Fibroblast of lung (primary cell): ENCODE measurements at regions not wholly inside any gene's neighbourhood (a gene's known extent, or its start where the extent isn't known, plus 50 kb on each side); places are given as distances from the start of the nearest gene placed in this dataset.

Source experiments
- EZH2 ChIP-seq: IDR thresholded peaks from 2 replicates; pipeline ENCODE4 v1.5.1; 2012; ENCODE audit warnings: low read length, control low read depth, mild to moderate bottlenecking; ENCODE audit errors: missing control alignments
- TF ChIP-seq, protein P1 (sequence below), 2 donors: IDR thresholded peaks in 1 of 2; conservative IDR thresholded peaks in 1 of 2; 1 replicate in 1 of 2; 2 replicates in 1 of 2; pipeline ENCODE4 v1.5.1; 2011 to 2012; ENCODE audit warnings: low read length in 2 of 2, control low read depth in 1 of 2, inconsistent platforms in 1 of 2, low read depth in 1 of 2, mild to moderate bottlenecking in 1 of 2

DNA sequence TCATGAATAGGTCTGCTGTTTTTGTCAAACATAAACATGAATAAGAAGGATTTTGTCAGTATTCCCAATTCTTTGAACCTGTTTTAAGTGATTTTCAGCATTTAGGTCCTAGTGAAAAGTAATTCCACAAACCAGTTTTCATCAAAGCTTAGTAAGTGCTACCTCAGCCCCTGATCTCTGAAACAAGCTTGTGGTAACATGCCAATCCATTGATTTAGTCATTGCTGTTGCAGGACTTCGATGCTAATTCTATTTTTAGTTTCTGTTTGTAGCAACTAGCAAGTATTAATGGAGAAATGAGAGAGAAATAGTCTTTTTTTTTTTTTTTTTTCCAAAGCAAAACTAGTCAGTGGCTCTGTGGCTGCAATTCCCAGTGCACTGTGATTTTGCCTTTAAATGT is 91.4 kb downstream of the JRKL start:
- TF ChIP-seq, protein P1, sequence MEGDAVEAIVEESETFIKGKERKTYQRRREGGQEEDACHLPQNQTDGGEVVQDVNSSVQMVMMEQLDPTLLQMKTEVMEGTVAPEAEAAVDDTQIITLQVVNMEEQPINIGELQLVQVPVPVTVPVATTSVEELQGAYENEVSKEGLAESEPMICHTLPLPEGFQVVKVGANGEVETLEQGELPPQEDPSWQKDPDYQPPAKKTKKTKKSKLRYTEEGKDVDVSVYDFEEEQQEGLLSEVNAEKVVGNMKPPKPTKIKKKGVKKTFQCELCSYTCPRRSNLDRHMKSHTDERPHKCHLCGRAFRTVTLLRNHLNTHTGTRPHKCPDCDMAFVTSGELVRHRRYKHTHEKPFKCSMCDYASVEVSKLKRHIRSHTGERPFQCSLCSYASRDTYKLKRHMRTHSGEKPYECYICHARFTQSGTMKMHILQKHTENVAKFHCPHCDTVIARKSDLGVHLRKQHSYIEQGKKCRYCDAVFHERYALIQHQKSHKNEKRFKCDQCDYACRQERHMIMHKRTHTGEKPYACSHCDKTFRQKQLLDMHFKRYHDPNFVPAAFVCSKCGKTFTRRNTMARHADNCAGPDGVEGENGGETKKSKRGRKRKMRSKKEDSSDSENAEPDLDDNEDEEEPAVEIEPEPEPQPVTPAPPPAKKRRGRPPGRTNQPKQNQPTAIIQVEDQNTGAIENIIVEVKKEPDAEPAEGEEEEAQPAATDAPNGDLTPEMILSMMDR (conservative IDR thresholded peaks at IDR 0.05 in 1 of 2, IDR thresholded peaks at IDR 0.05 in 1 of 2; ENCODE audit: low read depth in 1 of 2, low read length in 2 of 2): no peak
- TF ChIP-seq EZH2: no peak
